GM18519 (cell line): ENCODE measurements at regions not wholly inside any gene's neighbourhood (a gene's known extent, or its start where the extent isn't known, plus 50 kb on each side); places are given as distances from the start of the nearest gene placed in this dataset.
"Not testable (repeated sequence)": the region's sequence is repeated elsewhere in the genome, so short reads cannot be mapped to it uniquely, and the experiment has no call there.

Experiments
- ATAC-seq: cut with Tn5 transposase; IDR thresholded peaks from one replicate; pipeline ENCODE4 v1.9.1; 2021; ENCODE audit warnings: mild to moderate bottlenecking, moderate library complexity; ENCODE audit not compliant: unreplicated experiment, low FRiP score

DNA sequence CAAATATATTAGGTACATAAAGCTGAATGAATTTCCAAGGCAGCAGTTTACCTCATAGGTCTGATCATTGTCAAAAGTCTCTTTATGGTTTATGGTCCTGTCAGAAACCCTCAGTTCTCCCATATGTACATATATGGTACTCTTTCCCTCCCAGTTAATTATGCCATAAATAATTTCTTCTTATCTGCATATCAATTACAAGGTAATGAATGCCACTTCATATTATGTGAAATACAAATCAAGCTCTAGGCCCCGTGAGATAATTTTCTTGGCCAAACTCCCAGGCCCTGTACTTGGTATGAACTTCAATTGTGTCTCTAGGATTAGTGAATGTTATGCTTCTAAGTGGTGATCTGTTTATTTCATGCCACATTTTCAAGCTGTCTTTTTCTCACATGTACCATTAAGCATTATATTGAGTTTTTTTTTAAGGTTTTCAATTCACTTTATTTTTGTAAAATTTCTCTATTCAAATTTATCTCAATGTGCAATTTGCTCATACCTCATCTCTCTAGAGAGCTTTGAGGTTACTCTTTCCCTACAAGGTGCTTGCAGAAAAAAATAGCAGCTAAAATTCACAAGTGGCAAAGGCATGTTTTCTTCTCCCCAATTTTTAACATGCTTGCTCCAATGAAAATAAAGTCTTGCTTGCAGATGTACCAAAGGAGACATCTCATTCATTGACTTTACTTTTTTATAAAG lies 430.6 kb upstream of the VRK2 start:
- ATAC-seq: no peak

DNA sequence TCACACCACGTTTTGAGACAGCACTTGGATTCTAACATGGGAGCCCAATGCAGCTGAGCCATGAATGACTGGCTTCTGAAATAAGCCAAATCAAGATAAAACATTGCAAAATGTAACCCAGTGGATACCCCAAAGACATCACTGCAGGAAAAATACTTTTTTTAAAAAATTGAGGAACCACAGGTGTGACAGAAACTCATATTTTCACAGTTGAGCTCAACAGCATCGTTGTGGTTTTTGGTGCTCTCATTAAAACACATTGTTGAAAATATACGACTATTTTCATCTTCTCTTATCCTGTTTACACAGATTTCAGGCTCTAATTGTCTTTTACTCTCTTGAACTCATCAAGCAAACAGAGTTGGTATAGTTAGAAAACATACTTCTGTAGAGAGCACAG lies 429.3 kb upstream of the VRK2 start:
- no peak for ATAC-seq

DNA sequence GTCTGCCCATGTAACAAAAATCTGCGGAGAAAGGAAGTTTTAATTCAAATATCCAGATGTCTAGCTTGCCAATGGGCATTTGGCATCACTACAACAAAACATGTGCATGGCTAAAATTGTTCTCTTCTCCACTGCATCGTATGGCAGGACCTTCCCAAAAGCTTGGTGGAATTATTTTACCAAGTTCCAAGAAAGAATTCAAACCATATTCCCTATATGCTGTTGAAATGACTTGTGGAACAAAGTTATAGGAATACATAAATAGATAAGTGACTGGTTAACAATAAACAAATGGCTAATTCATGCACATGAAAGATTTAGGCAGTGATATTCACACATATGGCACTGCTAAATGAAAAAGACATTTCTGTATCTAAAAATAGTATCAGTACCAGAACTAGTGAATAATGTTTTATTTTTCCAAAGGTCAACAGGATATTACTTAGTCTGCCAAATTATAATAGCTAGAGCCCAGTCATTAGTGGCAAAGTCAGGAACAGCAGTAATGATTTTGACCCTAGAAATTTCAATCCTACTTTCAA lies 425.4 kb upstream of the VRK2 start:
- ATAC-seq: no peak

DNA sequence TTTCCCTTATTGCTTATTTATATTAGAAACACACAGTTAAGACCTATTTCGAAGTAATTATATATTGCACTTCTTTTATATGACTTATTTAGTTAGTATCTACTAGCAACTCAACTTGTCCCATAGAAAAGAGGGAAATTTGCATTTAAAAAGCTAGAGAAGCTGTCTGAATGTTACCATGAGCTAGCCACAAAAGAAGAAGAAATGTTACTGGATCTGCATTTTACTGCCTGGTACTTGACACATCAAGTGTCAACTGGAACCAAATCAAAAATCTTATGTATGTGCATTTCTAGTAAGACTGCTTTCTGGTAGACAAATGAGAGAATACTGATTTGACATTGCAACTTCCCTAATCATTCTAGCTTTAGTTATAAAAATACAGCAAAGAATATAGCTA lies 424.6 kb upstream of the VRK2 start:
- ATAC-seq: no peak

DNA sequence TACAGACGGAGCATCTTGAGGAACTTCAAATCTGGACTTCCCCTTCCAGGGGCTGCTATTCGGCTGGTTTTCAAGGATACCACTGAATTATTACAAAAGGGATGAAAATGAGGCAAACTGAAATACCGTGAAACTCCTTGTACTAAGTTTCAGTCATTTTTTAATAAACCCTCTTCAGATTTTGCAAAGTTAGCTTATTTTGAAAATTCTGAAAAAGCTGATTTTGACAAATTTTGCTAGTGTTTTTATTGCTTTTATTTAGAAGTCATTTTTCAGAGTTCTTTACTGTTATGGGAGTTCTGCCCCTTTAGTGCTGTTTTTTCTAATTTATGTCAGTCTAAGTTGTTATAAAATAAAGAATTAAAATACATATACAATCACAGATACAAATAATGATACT lies 390.4 kb upstream of the VRK2 start:
- no peak for ATAC-seq

DNA sequence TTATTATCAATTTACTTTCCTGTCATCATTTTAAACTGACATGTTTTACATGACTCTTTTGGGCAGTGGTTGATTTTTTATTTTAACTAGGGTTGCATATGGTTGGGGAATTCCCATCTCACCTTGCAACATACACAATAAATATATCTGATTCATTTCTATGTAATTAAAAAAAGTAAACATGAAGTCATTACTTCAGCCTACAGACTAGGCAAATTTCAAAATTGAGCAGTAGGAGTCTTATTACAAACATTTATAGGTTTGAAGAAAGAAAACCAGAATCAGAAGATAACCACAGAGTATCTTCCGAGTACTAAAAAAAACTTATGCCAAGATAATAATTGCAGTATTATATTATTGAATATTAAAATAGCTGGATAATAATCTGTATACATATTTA lies 377.0 kb upstream of the VRK2 start:
- no peak for ATAC-seq

DNA sequence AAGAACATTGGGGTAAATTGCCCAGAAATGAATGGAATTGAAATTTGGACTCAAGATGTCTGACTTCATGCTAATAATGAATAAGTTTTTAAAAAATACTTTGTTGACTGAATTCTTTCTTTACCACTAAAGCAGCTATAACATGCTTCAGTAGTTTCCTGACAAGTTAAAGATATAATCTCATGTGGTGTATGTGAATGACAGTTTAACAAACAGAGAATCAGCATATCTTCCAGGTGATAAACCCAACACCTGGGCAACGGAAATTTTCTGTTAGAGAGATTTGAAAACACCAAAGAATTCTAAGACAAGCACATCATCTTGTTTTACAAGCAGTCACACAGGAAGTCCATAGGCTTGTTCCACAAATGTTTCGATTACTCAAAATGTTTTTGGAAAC lies 372.6 kb upstream of the VRK2 start:
- no peak for ATAC-seq

DNA sequence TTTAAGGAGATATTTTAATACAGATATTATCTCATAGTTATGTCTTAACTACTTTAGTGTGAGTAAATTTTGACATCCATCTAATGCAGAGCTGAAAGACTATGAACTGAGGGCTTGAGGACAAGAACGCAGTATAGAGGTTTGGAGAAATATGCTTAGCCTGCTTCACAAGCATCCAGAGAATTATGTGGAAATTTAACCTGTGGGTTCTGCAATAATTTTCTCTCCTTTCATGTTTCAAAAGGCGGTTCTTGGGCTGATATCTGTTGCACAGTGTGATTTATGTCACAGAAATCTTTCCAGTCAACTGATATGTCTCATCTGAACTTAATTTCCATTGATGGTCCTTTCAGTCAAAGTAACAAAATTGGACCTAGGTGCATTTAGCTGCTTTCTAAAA lies 371.9 kb upstream of the VRK2 start:
- no peak for ATAC-seq

DNA sequence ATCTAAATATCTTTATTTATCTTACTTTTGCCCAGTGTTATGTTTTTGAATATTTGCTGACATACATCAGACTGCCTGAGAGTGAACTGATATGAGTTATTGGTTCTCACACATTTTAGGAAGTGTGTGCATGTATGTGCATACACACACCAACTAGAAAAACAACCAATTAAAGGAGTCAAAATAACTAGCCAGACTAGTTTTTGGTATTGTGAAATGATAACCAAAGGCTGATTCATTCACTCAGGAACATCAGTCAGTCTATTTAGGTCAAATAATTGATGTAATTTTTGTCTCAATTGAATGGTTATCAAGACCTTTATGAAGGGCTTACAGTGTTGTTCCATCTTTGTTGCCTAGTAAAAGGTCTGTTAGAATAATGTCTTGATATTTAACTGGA lies 369.3 kb upstream of the VRK2 start:
- no peak for ATAC-seq

DNA sequence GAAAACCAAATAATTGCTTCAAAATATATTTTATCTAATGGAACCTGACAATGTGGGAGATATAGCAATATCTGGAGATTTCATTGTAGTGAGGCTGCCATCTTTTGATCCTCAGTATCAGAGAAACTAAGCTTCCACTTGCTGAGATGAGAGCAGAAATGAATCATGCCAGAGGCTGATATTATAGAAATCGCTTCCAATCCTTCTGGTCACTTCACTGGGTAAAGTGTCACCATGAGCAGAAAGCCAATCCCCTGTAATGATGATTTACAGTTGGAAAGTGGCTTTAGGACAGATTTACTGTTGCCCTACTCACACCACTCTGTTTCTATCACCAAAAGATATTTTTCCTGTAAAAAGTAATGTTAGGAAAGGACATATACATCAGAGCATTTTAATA lies 365.0 kb upstream of the VRK2 start:
- no peak for ATAC-seq

DNA sequence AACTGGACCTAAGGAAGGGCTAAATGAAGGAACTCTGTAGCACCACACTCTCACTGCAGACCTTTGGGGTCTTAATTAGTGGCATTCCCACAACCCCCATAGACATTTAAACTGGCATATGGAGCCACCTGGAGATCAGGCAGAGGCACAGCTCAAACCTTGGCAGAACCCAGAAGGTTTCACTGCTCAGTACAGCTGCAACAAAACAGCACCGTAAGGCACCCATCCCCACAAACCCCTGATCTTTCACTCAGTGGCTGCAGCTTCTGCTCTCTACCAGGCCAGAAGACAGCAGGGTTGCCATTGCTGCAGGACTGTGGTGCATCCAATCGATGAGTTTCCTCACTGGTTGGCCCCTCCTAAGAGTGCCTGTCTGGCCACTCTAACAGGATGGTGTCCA lies 361.6 kb upstream of the VRK2 start:
- ATAC-seq: no peak

DNA sequence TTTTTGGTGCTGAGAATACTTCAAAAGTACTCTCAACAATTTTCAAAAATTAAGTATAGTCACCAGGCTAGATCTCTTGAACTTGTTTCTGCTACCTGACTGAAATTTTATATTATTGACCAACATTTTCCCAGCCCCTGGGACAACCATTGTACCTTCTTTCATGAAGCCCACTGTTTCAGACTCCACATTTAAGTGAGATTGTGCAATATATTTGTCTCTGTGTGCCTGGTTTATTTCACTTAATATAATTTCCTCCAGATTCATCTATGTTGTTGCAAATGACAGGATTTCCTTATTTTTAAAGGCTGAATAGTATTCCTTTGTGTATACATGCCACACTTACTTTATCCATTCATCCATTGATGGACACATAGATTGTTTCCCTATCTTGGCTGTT lies 354.2 kb upstream of the VRK2 start:
- no peak for ATAC-seq

DNA sequence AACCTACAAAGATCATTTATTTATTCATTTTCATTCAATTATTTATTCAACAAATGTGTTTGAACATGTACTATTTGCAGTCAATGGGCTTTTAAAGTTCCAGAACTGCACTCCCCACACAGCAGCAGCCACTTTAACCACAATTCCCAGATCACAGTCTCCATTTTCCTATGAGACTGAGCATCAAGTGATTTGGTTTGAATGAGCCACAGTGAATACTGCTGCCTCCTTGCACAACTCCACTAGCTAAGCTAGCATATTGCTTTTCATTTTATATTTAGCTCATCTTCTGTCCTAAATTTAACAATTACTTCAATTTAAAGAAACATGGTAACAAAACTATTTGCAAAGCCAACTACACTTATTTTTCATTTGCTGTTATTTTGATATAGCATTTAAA lies 353.4 kb upstream of the VRK2 start:
- ATAC-seq: no peak

DNA sequence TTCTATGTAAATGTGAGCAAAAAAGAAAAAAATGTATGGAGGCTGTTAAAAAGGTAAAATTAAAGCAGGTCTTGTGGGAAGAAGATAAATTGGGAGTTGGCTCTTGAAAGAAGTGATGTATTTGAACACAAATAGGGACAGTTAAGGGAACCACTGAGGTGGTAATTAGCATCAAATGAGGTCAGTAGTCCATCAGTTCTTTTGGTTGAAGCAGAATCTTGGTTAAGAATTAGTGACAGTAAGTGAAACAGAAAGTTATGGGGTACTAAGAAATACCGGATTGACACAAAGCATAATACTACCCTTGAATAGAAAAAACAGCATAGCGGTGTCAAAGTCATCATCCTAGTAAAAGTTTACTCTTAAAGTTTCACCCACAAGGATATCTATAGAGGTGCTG lies 352.6 kb upstream of the VRK2 start:
- ATAC-seq: peak; percentile 53

DNA sequence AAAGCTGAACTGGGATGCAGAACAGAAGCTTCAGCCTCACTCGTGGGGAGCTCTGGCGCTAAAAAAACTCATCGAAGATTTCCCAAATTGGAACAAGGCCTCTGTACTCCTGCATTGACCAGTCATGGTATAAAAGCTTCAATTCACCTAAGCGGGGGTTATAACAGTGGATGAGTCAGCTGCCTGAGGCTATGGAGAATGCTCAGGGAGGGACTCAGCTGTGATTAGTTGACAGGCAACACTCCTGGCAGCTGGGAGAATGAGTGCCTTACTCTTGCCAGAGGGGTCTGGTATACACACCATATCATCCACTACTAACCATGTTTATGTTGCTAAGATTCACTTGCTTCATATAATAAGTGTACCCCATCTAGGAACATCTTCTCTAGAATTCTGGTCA lies 350.6 kb upstream of the VRK2 start:
- ATAC-seq: no peak

DNA sequence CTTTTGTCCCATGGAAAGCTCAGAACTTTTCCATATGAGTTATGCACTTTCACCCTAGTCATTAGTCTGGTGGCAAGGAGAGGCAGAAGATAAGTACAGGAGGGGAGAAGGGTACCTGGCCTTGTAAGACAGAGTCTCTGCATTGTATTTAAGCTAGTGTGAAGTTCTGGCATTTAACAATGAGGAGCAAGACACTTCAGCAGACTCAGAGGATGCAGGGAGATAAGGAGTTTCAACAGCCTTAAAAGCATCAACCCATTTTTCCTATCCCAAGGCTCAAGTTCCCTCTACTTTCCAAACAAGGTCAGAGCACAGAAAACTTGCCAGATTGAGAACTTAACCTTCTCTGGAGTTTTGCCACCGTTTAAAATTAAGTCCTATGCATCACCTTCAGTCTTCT lies 348.2 kb upstream of the VRK2 start:
- ATAC-seq: no peak

DNA sequence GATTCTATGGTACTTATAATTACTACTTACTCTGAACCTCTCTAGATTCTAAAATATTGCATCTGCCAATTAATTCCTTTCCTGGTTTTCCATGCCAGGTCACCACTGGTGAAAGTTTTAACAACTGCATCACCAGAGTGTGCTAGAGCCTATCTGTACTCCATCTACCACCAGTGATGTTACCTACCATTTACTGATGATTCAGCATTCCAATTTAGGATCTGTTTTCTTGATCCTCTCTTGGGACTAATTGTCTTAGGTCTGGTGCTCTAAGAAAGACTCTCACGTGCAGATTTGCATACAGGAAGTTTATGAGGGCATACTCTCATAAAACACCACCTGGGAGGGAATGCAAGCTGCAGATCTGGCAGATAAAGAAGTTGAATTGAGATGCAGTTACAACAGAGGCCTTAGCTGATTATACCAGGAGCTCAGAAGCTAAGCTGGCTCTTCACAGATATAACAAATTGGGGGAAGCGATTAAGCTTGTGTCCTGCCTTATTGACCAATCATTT lies 347.6 kb upstream of the VRK2 start:
- no peak for ATAC-seq

DNA sequence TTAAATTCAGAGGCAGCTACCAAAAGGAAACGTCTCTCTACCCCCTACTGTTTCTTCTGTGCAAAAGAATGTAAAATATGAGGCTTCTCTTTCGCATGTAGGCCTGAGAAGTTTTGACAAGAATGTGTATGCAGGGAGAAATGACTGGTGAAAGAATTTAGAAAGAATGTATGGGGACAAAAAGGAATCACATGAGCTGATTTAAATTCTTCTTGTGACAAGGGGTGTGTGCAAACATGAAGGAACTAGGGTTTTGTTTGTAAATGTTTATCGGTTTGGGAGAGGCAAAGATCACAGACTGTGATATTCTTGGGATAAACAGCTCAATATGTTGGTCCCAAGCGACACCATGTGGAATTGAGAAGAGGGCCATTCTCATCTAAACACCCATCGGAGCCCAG lies 345.2 kb upstream of the VRK2 start:
- no peak for ATAC-seq

DNA sequence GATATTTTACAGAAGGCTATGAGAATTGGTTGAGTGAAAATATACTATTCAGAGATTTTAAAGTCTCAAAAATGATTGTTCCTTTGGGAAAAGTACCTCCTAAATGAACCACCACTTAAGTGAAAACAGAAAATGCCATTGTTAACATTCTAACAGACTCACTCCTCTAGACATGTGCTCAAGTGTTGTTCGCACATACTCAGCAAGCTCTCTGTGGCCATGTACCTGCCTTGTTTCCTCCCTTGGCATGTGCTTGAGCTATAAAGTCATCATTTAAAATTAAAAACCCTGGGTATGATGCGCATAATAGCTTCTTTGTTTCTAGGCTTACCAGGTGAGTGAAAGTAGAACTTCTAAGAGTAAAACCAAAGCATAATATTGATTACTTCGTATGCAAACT lies 343.2 kb upstream of the VRK2 start:
- no peak for ATAC-seq

DNA sequence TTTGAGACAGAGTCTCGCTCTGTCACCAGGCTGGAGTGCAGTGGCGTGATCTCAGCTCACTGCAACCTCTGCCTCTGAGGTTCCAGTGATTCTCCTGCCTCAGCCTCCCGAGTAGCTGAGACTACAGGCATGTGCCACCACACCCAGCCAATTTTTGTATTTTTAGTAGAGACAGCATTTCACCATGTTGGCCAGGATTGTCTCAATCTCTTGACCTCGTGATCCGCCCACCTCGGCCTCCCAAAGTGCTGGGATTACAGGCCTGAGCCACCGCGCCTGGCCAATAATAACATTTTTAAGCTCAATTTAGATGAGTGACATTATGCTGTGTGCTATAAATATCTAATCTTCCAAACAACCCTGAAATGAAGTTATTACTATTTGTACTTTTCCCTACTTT lies 338.8 kb upstream of the VRK2 start:
- not testable (repeated sequence) for ATAC-seq

DNA sequence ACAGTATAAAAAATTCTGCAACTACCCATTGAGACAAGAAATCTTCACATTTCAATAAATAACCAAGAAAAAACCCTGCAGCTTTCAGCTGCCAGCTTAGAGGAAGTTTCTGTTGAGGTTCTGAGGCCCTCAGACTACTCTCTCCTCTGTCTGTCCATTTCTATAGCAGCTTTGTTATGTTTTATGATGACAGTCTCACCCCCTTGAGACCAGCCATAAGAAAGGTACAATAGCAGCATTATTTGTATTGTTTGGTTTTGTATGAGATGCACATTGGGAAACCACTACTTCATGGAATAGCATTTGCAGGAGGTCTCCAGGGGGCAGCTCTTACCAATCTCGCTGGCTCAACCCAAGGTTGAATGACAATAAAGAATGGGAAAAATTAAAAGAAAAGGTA lies 334.6 kb upstream of the VRK2 start:
- no peak for ATAC-seq

DNA sequence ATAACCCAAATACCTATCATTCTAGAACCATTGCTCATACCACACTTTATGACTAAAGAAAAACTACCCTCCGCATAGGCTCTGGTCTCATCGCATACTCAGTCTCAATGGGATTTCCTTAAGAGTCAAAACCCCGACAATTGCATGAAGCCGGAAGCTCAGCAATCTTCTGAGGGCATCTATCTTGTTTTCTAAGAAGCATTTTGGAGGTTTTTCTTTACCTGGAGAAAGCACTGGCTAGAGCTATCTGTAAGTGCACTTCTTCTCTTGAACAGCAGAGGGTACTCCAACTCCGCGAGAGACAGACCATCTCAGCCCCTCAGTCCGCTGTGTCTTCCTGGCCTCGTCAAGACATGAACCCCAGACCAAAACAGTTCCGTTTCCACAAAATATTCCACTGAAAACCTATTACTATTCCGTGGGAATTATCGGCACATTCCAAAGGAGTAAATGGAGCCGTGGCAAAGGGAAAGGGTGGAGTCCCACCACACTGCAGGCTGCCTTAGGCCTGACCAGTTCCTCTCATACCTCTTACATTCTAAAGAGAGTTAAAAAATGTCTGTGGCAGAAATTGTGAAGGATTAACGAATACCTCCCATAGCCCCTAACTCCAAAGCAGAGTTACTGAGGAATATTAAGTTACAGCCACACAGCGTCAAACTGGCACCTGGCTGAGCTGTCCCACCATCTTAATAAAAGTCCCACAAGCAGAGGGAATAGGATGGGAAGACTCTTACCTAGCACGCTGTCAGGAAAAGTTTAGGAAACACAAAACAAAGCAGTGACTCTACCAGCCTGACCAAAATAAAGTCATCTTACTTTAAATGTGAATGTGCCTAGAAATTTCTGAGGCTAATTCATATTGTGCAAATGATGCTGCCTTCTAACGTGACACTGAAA lies 325.6 kb upstream of the VRK2 start:
- ATAC-seq: peak; percentile 98
